Caco-2 (cell line): ENCODE measurements at regions not wholly inside any gene's neighbourhood (a gene's known extent, or its start where the extent isn't known, plus 50 kb on each side); places are given as distances from the start of the nearest gene placed in this dataset.
"Not testable (repeated sequence)": the region's sequence is repeated elsewhere in the genome, so short reads cannot be mapped to it uniquely, and the experiment has no call there.

Source experiments
- BruUV-seq: library from RNA; stranded (reverse); fragments of 400-500 nt; replicated peaks from 2 replicates; lab custom pipeline; 2021; lab: Mats Ljungman, UMichigan
- CTCF ChIA-PET: fragments of 300-600 bp; sonication (Branson Sonifier 250); formaldehyde crosslinking; loops from one replicate; lab custom pipeline; 2022; ENCODE audit warnings: antibody characterized with exemption; lab: Charles Lee
- POLR2A ChIA-PET: fragments of 300-600 bp; sonication (Branson Sonifier 250); formaldehyde crosslinking; loops from one replicate; lab custom pipeline; 2022; ENCODE audit warnings: antibody characterized with exemption; lab: Charles Lee
- DNase-seq, 2 experiments: peaks; one replicate each; pipeline versions ENCODE4 v3.0.0 to v3.0.0-alpha.2; 2020 to 2022
- H3K27me3 ChIP-seq: replicated peaks from 2 replicates; pipeline ENCODE4 v1.6.0; 2011; ENCODE audit warnings: low read length; ENCODE audit not compliant: control insufficient read depth, insufficient read depth
- H3K36me3 ChIP-seq: 2 replicates; pipeline ENCODE4 v1.5.1; 2011; ENCODE audit warnings: low read length; ENCODE audit not compliant: control insufficient read depth, insufficient read depth
- H3K4me1 ChIP-seq: fragments of 250-450 bp; sonication (Bioruptor Pico); 2 replicates; pipeline ENCODE4 v1.5.1; 2020; ENCODE audit warnings: mild to moderate bottlenecking
- H3K4me3 ChIP-seq: 2 replicates; pipeline ENCODE4 v1.5.1; 2011; ENCODE audit warnings: low read depth, mild to moderate bottlenecking, control low read depth, low read length
- H3K9me3 ChIP-seq: fragments of 250-450 bp; sonication (Bioruptor Pico); 2 replicates; pipeline ENCODE4 v1.5.1; 2020; ENCODE audit warnings: mild to moderate bottlenecking, moderate library complexity
- H3K27ac Mint-ChIP-seq: one replicate; pipeline ENCODE4 v1.8.0; 2022; ENCODE audit warnings: mixed read lengths; ENCODE audit not compliant: unreplicated experiment
- H3K27me3 Mint-ChIP-seq: one replicate; pipeline ENCODE4 v1.8.0; 2022; ENCODE audit warnings: mixed read lengths; ENCODE audit not compliant: insufficient read depth, unreplicated experiment
- H3K36me3 Mint-ChIP-seq: one replicate; pipeline ENCODE4 v1.8.0; 2022; ENCODE audit warnings: mild to moderate bottlenecking, mixed read lengths; ENCODE audit not compliant: insufficient read depth, unreplicated experiment
- H3K4me1 Mint-ChIP-seq: one replicate; pipeline ENCODE4 v1.8.0; 2022; ENCODE audit warnings: low read depth, mixed read lengths; ENCODE audit not compliant: unreplicated experiment
- H3K4me3 Mint-ChIP-seq: one replicate; pipeline ENCODE4 v1.8.0; 2022; ENCODE audit warnings: mild to moderate bottlenecking, moderate library complexity, mixed read lengths; ENCODE audit not compliant: unreplicated experiment
- H3K9me3 Mint-ChIP-seq: one replicate; pipeline ENCODE4 v1.8.0; 2022; ENCODE audit warnings: mixed read lengths; ENCODE audit not compliant: unreplicated experiment
- CTCF ChIP-seq, 2 experiments: fragments of 200-600 bp in 1 of 2; IDR thresholded peaks; 1 replicate in 1 of 2; 2 replicates in 1 of 2; pipeline versions ENCODE4 v1.5.1 to v1.8.0; 2011 to 2022; ENCODE audit warnings: antibody characterized with exemption in 1 of 2, control low read depth in 1 of 2, inconsistent platforms in 1 of 2, low read depth in 1 of 2, low read length in 1 of 2, mild to moderate bottlenecking in 1 of 2, moderate library complexity in 1 of 2; ENCODE audit not compliant: insufficient read depth in 1 of 2, severe bottlenecking in 1 of 2, unreplicated experiment in 1 of 2
- intact Hi-C: fragments of 100-400 bp; cut with micrococcal nuclease; formaldehyde crosslinking; loops from one replicate; pipeline ENCODE4 v1.10.0; 2022; ENCODE audit not compliant: unreplicated experiment

- H3K36me3 ChIP-seq, result no peaks in the 10 kb centered on the region
- POLR2A ChIA-PET, result no interaction called here
- peaks cover 4% of the 10 kb centered on the region for H3K9me3 Mint-ChIP-seq
- TF ChIP-seq CTCF (IDR thresholded peaks at IDR 0.05; ENCODE audit: insufficient read depth in 1 of 2, low read depth in 1 of 2, low read length in 1 of 2, severe bottlenecking in 1 of 2, unreplicated experiment in 1 of 2), result no peak
- no peak overlapping the region for H3K27ac Mint-ChIP-seq
- H3K36me3 Mint-ChIP-seq, result no peaks in the 10 kb centered on the region
- intact Hi-C loops, result no loop called here
- H3K4me1 Mint-ChIP-seq, result no peaks in the 10 kb centered on the region
- no peak overlapping the region for H3K4me3 ChIP-seq
- BruUV-seq, result no TSS peak
- no peaks in the 10 kb centered on the region for H3K4me1 ChIP-seq
- no peaks in the 10 kb centered on the region for H3K9me3 ChIP-seq
- H3K27me3 Mint-ChIP-seq, result peaks cover 4% of the 10 kb centered on the region
- CTCF ChIA-PET, result no interaction called here
- no peak overlapping the region for H3K4me3 Mint-ChIP-seq
- DNase-seq, result no peak
- no peaks in the 10 kb centered on the region for H3K27me3 ChIP-seq
Measured at GRCh38 chr5:108504974-108505373, 123.1 kb upstream of the FBXL17 start.

GRCh38 chr5:108503986-108504385 lies 122.1 kb upstream of the FBXL17 start:
- Histone ChIP-seq H3K4me1 (no peaks in the 10 kb centered on the region), H3K27me3 (no peaks in the 10 kb centered on the region), H3K36me3 (no peaks in the 10 kb centered on the region), H3K9me3 (no peaks in the 10 kb centered on the region), H3K4me3 (no peak overlapping the region)
- H3K27me3 Mint-ChIP-seq, result peaks cover 4% of the 10 kb centered on the region
- no peaks in the 10 kb centered on the region for H3K36me3 Mint-ChIP-seq
- ChIA-PET CTCF (no interaction called here), POLR2A (no interaction called here)
- intact Hi-C loops, result no loop called here
- H3K4me1 Mint-ChIP-seq, result no peaks in the 10 kb centered on the region
- no peak for DNase-seq
- no peak overlapping the region for H3K27ac Mint-ChIP-seq
- peaks cover 14% of the 10 kb centered on the region for H3K9me3 Mint-ChIP-seq
- BruUV-seq, result no TSS peak
- no peak for TF ChIP-seq CTCF (IDR thresholded peaks at IDR 0.05; ENCODE audit: insufficient read depth in 1 of 2, low read depth in 1 of 2, low read length in 1 of 2, severe bottlenecking in 1 of 2, unreplicated experiment in 1 of 2)
- no peak overlapping the region for H3K4me3 Mint-ChIP-seq

- H3K9me3 ChIP-seq, H3K36me3 Mint-ChIP-seq, BruUV-seq, H3K4me1 ChIP-seq, CTCF ChIA-PET, H3K4me3 ChIP-seq, H3K4me1 Mint-ChIP-seq, DNase-seq, H3K36me3 ChIP-seq, POLR2A ChIA-PET, H3K4me3 Mint-ChIP-seq, H3K27me3 Mint-ChIP-seq, H3K27ac Mint-ChIP-seq, intact Hi-C loops, H3K27me3 ChIP-seq: not testable (repeated sequence)
- H3K9me3 Mint-ChIP-seq, result peaks cover 27% of the 10 kb centered on the region
Measured at GRCh38 chr5:108495615-108496014, 113.7 kb upstream of the FBXL17 start.

- Histone ChIP-seq H3K4me3 (no peak overlapping the region), H3K9me3 (peaks cover 11% of the 10 kb centered on the region; the same call in 1 of the 2 replicates), H3K4me1 (no peaks in the 10 kb centered on the region), H3K27me3 (no peaks in the 10 kb centered on the region), H3K36me3 (no peaks in the 10 kb centered on the region)
- BruUV-seq, result no TSS peak
- POLR2A ChIA-PET, result no interaction called here
- no peak for TF ChIP-seq CTCF (IDR thresholded peaks at IDR 0.05; ENCODE audit: insufficient read depth in 1 of 2, low read depth in 1 of 2, low read length in 1 of 2, severe bottlenecking in 1 of 2, unreplicated experiment in 1 of 2)
- Mint-ChIP-seq H3K4me3 (no peak overlapping the region), H3K27me3 (peaks cover 7% of the 10 kb centered on the region), H3K36me3 (no peaks in the 10 kb centered on the region), H3K27ac (no peak overlapping the region), H3K9me3 (peaks cover 11% of the 10 kb centered on the region), H3K4me1 (no peaks in the 10 kb centered on the region)
- CTCF ChIA-PET, result interaction anchor here (0.6 kb wide), 1 partner anchor 154 kb away, joined by 3 read pairs; no protein-coding TSS in a partner anchor
- intact Hi-C loops, result no loop called here
- DNase-seq, result no peak
Measured at GRCh38 chr5:108487951-108488350, 106.1 kb upstream of the FBXL17 start.
